WERI-Rb-1 (cell line): ENCODE measurements at regions not wholly inside any gene's neighbourhood (a gene's known extent, or its start where the extent isn't known, plus 50 kb on each side); places are given as distances from the start of the nearest gene placed in this dataset.

ENCODE experiments used
- DNase-seq: peaks from one replicate; pipeline ENCODE4 v3.0.0-alpha.2; 2020
- H3K27ac ChIP-seq: fragments of 250-450 bp; sonication (Bioruptor Pico); 2 replicates; pipeline ENCODE4 v1.5.1; 2020; ENCODE audit warnings: mild to moderate bottlenecking, moderate library complexity
- H3K27me3 ChIP-seq: fragments of 250-450 bp; sonication (Bioruptor Pico); 2 replicates; pipeline ENCODE4 v1.5.1; 2021; ENCODE audit warnings: mild to moderate bottlenecking, low read depth, moderate library complexity; ENCODE audit not compliant: insufficient read depth, severe bottlenecking
- H3K36me3 ChIP-seq: fragments of 250-450 bp; sonication (Bioruptor Pico); 2 replicates; pipeline ENCODE4 v1.5.1; 2020; ENCODE audit warnings: mild to moderate bottlenecking, moderate library complexity
- H3K4me3 ChIP-seq: 2 replicates; pipeline ENCODE4 v1.5.1; 2011; ENCODE audit warnings: low read depth, mild to moderate bottlenecking, control low read depth, low read length
- H3K9me3 ChIP-seq: fragments of 250-450 bp; sonication (Bioruptor Pico); 2 replicates; pipeline ENCODE4 v1.5.1; 2021; ENCODE audit warnings: mild to moderate bottlenecking, moderate library complexity; ENCODE audit not compliant: severe bottlenecking
- CTCF ChIP-seq: IDR thresholded peaks from 2 replicates; pipeline ENCODE4 v1.5.1; 2011; ENCODE audit warnings: low read depth, mild to moderate bottlenecking, control low read depth, inconsistent platforms, low read length

GRCh38 chr3:74564560-74564959 is 49.9 kb downstream of the CNTN3 start:
- Histone ChIP-seq H3K27me3 (no peaks in the 10 kb centered on the region), H3K4me3 (no peak overlapping the region), H3K9me3 (no peaks in the 10 kb centered on the region), H3K27ac (no peak overlapping the region), H3K36me3 (no peaks in the 10 kb centered on the region)
- no peak for DNase-seq
- TF ChIP-seq CTCF: no peak

- no peaks in the 10 kb centered on the region for H3K27me3 ChIP-seq
- no peak overlapping the region for H3K27ac ChIP-seq
- H3K4me3 ChIP-seq: no peak overlapping the region
- no peaks in the 10 kb centered on the region for H3K9me3 ChIP-seq
- no peak for TF ChIP-seq CTCF
- no peak for DNase-seq
- no peaks in the 10 kb centered on the region for H3K36me3 ChIP-seq
These were observed 51.7 kb downstream of the CNTN3 start for GRCh38 chr3:74562558-74563269.

- TF ChIP-seq CTCF: no peak
- no peaks in the 10 kb centered on the region for H3K36me3 ChIP-seq
- no peaks in the 10 kb centered on the region for H3K9me3 ChIP-seq
- DNase-seq: no peak
- H3K27ac ChIP-seq: no peak overlapping the region
- H3K27me3 ChIP-seq: no peaks in the 10 kb centered on the region
- H3K4me3 ChIP-seq: no peak overlapping the region
These were observed 52.6 kb downstream of the CNTN3 start for GRCh38 chr3:74561881-74562280.

- TF ChIP-seq CTCF: no peak
- no peak overlapping the region for H3K4me3 ChIP-seq
- H3K27ac ChIP-seq: no peak overlapping the region
- no peak for DNase-seq
- no peaks in the 10 kb centered on the region for H3K36me3 ChIP-seq
- H3K9me3 ChIP-seq: no peaks in the 10 kb centered on the region
- no peaks in the 10 kb centered on the region for H3K27me3 ChIP-seq
These were observed 55.2 kb downstream of the CNTN3 start for GRCh38 chr3:74559261-74559660.

GRCh38 chr3:74550686-74551085 is 63.8 kb downstream of the CNTN3 start:
- no peak for DNase-seq
- Histone ChIP-seq H3K36me3 (no peaks in the 10 kb centered on the region), H3K27ac (no peak overlapping the region), H3K9me3 (no peaks in the 10 kb centered on the region), H3K4me3 (no peak overlapping the region), H3K27me3 (no peaks in the 10 kb centered on the region)
- TF ChIP-seq CTCF: no peak

GRCh38 chr3:74546426-74546825 is 68.0 kb downstream of the CNTN3 start:
- no peaks in the 10 kb centered on the region for H3K27me3 ChIP-seq
- no peaks in the 10 kb centered on the region for H3K9me3 ChIP-seq
- no peak overlapping the region for H3K4me3 ChIP-seq
- H3K36me3 ChIP-seq: no peaks in the 10 kb centered on the region
- TF ChIP-seq CTCF: no peak
- no peak for DNase-seq
- no peak overlapping the region for H3K27ac ChIP-seq
